ENCODE measurements at regions not wholly inside any gene's neighbourhood (a gene's known extent, or its start where the extent isn't known, plus 50 kb on each side); places are given as distances from the start of the nearest gene placed in this dataset.

- TF ChIP-seq POLR2A (IDR thresholded peaks at IDR 0.05; ENCODE audit: extremely low read depth, insufficient read length) (no peak), CTCF (IDR thresholded peaks at IDR 0.05; ENCODE audit: low read depth, low read length) (no peak), MYC (IDR thresholded peaks at IDR 0.05; ENCODE audit: low read depth, low read length) (no peak), MAX (IDR thresholded peaks at IDR 0.05; ENCODE audit: low read depth, low read length) (no peak)
- H3K4me3 ChIP-seq (ENCODE audit: low read depth, low read length) = no peak overlapping the region
- no peak for DNase-seq (ENCODE audit: low read depth)
Measured at GRCh38 chr4:121477480-121477879, 96.7 kb upstream of the QRFPR start.

GRCh38 chr4:121477079-121477478 is 96.3 kb upstream of the QRFPR start:
- DNase-seq (ENCODE audit: low read depth) = no peak
- no peak for TF ChIP-seq MYC (IDR thresholded peaks at IDR 0.05; ENCODE audit: low read depth, low read length)
- TF ChIP-seq MAX (IDR thresholded peaks at IDR 0.05; ENCODE audit: low read depth, low read length) = no peak
- no peak for TF ChIP-seq POLR2A (IDR thresholded peaks at IDR 0.05; ENCODE audit: extremely low read depth, insufficient read length)
- no peak overlapping the region for H3K4me3 ChIP-seq (ENCODE audit: low read depth, low read length)

- H3K4me3 ChIP-seq (ENCODE audit: low read depth, low read length) = no peak overlapping the region
- no peak for DNase-seq (ENCODE audit: low read depth)
- TF ChIP-seq MYC (IDR thresholded peaks at IDR 0.05; ENCODE audit: low read depth, low read length) (no peak), CTCF (IDR thresholded peaks at IDR 0.05; ENCODE audit: low read depth, low read length) (no peak), POLR2A (IDR thresholded peaks at IDR 0.05; ENCODE audit: extremely low read depth, insufficient read length) (no peak), MAX (IDR thresholded peaks at IDR 0.05; ENCODE audit: low read depth, low read length) (no peak)
Measured at GRCh38 chr4:121472937-121473721, 92.3 kb upstream of the QRFPR start.

- no peak for TF ChIP-seq POLR2A (IDR thresholded peaks at IDR 0.05; ENCODE audit: extremely low read depth, insufficient read length)
- DNase-seq (ENCODE audit: low read depth) = no peak
- H3K4me3 ChIP-seq (ENCODE audit: low read depth, low read length) = no peak overlapping the region
Measured at GRCh38 chr4:121464854-121465253, 84.0 kb upstream of the QRFPR start.

- peak; percentile 67 for DNase-seq (ENCODE audit: low read depth)
- TF ChIP-seq MYC (IDR thresholded peaks at IDR 0.05; ENCODE audit: low read depth, low read length) (no peak), CTCF (IDR thresholded peaks at IDR 0.05; ENCODE audit: low read depth, low read length) (peak; percentile 86)
- no peak overlapping the region for H3K4me3 ChIP-seq (ENCODE audit: low read depth, low read length)
Measured at GRCh38 chr4:121462660-121463261, 81.9 kb upstream of the QRFPR start.

- no peak for DNase-seq (ENCODE audit: low read depth)
- no peak overlapping the region for H3K4me3 ChIP-seq (ENCODE audit: low read depth, low read length)
- no peak for TF ChIP-seq CTCF (IDR thresholded peaks at IDR 0.05; ENCODE audit: low read depth, low read length)
- no peak for TF ChIP-seq MAX (IDR thresholded peaks at IDR 0.05; ENCODE audit: low read depth, low read length)
- TF ChIP-seq POLR2A (IDR thresholded peaks at IDR 0.05; ENCODE audit: extremely low read depth, insufficient read length) = no peak
- TF ChIP-seq MYC (IDR thresholded peaks at IDR 0.05; ENCODE audit: low read depth, low read length) = no peak
Measured at GRCh38 chr4:121459026-121459425, 78.2 kb upstream of the QRFPR start.

Measured in NB4 (cell line).